ENCODE measurements at regions not wholly inside any gene's neighbourhood (a gene's known extent, or its start where the extent isn't known, plus 50 kb on each side); places are given as distances from the start of the nearest gene placed in this dataset.

DNA sequence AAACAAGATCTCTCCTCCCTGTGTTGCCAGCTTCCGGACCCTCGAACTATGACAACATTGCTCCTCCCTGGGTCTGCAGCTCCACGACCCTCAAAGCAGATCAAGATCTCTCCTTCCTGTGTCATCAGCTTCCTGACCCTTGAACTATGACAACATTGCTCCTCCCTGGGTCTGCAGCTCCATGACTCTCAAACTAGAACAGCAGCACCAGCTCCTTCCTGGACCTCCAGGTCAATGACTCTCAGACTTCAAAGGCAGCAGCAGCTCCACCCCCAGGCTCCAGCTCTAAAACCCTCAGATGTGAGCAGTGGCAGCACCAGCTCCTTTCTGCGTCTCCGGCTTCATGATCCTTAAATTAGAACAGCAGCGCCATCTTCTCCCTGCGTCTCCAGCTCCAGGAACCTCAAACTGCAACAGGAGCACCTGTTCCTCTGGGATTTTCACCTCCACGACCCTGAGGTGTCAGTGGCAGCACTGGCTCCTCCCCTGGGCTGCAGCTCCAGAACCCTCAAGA is 341.0 kb upstream of the SULF2 start:
- TF ChIP-seq POLR2A (IDR thresholded peaks at IDR 0.05): no peak
- TF ChIP-seq, protein P1, sequence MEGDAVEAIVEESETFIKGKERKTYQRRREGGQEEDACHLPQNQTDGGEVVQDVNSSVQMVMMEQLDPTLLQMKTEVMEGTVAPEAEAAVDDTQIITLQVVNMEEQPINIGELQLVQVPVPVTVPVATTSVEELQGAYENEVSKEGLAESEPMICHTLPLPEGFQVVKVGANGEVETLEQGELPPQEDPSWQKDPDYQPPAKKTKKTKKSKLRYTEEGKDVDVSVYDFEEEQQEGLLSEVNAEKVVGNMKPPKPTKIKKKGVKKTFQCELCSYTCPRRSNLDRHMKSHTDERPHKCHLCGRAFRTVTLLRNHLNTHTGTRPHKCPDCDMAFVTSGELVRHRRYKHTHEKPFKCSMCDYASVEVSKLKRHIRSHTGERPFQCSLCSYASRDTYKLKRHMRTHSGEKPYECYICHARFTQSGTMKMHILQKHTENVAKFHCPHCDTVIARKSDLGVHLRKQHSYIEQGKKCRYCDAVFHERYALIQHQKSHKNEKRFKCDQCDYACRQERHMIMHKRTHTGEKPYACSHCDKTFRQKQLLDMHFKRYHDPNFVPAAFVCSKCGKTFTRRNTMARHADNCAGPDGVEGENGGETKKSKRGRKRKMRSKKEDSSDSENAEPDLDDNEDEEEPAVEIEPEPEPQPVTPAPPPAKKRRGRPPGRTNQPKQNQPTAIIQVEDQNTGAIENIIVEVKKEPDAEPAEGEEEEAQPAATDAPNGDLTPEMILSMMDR (IDR thresholded peaks at IDR 0.05): no peak
